HCT116 (cell line): ENCODE measurements at regions not wholly inside any gene's neighbourhood (a gene's known extent, or its start where the extent isn't known, plus 50 kb on each side); places are given as distances from the start of the nearest gene placed in this dataset.

Experiments used
- CTCF ChIP-seq, 3 experiments: fragments of 200-600 bp in 1 of 3; sonication (generic) in 1 of 3; IDR thresholded peaks in 2 of 3; conservative IDR thresholded peaks in 1 of 3; 2 replicates each; pipeline ENCODE4 v1.5.1; 2012 to 2017; ENCODE audit warnings: low read depth in 2 of 3, low read length in 2 of 3, antibody characterized with exemption in 1 of 3, borderline replicate concordance in 1 of 3, control low read depth in 1 of 3, mild to moderate bottlenecking in 1 of 3, mixed read lengths in 1 of 3, mixed run types in 1 of 3, moderate library complexity in 1 of 3; ENCODE audit not compliant: insufficient read depth in 1 of 3
- EZH2 ChIP-seq: fragments of 200-600 bp; sonication (generic); IDR thresholded peaks from 2 replicates; pipeline ENCODE4 v1.6.1; 2017; ENCODE audit warnings: antibody characterized with exemption, mixed run types
- MAX ChIP-seq: IDR thresholded peaks from 2 replicates; pipeline ENCODE4 v1.6.1; 2012
- POLR2A ChIP-seq: IDR thresholded peaks from 2 replicates; pipeline ENCODE4 v1.7.0; 2011; ENCODE audit warnings: borderline replicate concordance; ENCODE audit not compliant: insufficient read depth, insufficient read length; ENCODE audit errors: extremely low read depth
- POLR2AphosphoS5 ChIP-seq: IDR thresholded peaks from 2 replicates; pipeline ENCODE4 v1.6.1; 2011; ENCODE audit warnings: mild to moderate bottlenecking, low read depth, low read length, moderate library complexity
- SIN3A ChIP-seq: IDR thresholded peaks from 2 replicates; pipeline ENCODE4 v1.6.1; 2012; ENCODE audit warnings: low read depth
- YY1 ChIP-seq: IDR thresholded peaks from 2 replicates; pipeline ENCODE4 v1.6.1; 2011; ENCODE audit warnings: low read length, low read depth, moderate library complexity, mild to moderate bottlenecking; ENCODE audit not compliant: insufficient replicate concordance; ENCODE audit errors: extremely low read depth
- ZBTB33 ChIP-seq: IDR thresholded peaks from 2 replicates; pipeline ENCODE4 v1.6.1; 2011; ENCODE audit warnings: mild to moderate bottlenecking, low read length, moderate library complexity; ENCODE audit not compliant: insufficient replicate concordance; ENCODE audit errors: extremely low read depth
- ZNF274 ChIP-seq: fragments of 200-500 bp; sonication (Bioruptor generic); IDR thresholded peaks from 2 replicates; pipeline ENCODE4 v1.6.1; 2014; ENCODE audit warnings: mild to moderate bottlenecking, low read depth, low read length, inconsistent platforms

- no peak for TF ChIP-seq POLR2A
- no peak for TF ChIP-seq YY1
- TF ChIP-seq ZBTB33: no peak
- no peak for TF ChIP-seq CTCF (IDR thresholded peaks at IDR 0.05 in 2 of 3, conservative IDR thresholded peaks at IDR 0.05 in 1 of 3; ENCODE audit: borderline replicate concordance in 1 of 3, insufficient read depth in 1 of 3, low read depth in 2 of 3, low read length in 2 of 3)
- TF ChIP-seq ZNF274: no peak
- no peak for TF ChIP-seq MAX
- no peak for TF ChIP-seq POLR2AphosphoS5
- TF ChIP-seq SIN3A: no peak
- TF ChIP-seq EZH2: no peak
Observed at GRCh38 chr10:130607366-130607765, 471.2 kb downstream of the GLRX3 start.
